HG02623 (cell line): ENCODE measurements at regions not wholly inside any gene's neighbourhood (a gene's known extent, or its start where the extent isn't known, plus 50 kb on each side); places are given as distances from the start of the nearest gene placed in this dataset.
"Not testable (repeated sequence)": the region's sequence is repeated elsewhere in the genome, so short reads cannot be mapped to it uniquely, and the experiment has no call there.

ENCODE experiments used
- ATAC-seq: cut with Tn5 transposase; IDR thresholded peaks from one replicate; pipeline ENCODE4 v1.9.1; 2021; ENCODE audit warnings: moderate library complexity; ENCODE audit not compliant: unreplicated experiment

DNA sequence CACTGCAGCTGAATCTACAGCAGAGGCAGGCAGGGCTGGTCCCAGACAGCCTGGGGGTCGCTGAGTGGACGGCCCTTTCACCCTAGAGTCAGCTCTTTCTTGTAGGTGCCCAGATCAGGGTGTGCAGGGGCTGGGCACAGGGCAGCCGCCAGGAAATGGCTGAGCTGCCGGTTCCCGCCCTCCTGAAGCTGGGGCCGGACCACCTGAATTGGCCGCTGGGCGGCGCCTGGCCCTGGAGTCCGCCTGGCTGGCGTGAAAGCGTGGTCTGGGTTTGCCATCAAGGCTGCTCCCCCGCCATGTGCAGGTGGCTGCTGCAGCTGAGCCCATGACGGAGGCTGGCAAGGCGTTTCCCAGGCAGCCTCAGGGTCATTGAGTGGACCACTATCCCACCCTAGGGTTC lies 85.7 kb downstream of the POTEM start:
- not testable (repeated sequence) for ATAC-seq

GRCh38 chr14:19053426-19054050 lies 86.3 kb downstream of the POTEM start:
- not testable (repeated sequence) for ATAC-seq

- not testable (repeated sequence) for ATAC-seq
These were observed 87.0 kb downstream of the POTEM start for GRCh38 chr14:19054108-19054721.

DNA sequence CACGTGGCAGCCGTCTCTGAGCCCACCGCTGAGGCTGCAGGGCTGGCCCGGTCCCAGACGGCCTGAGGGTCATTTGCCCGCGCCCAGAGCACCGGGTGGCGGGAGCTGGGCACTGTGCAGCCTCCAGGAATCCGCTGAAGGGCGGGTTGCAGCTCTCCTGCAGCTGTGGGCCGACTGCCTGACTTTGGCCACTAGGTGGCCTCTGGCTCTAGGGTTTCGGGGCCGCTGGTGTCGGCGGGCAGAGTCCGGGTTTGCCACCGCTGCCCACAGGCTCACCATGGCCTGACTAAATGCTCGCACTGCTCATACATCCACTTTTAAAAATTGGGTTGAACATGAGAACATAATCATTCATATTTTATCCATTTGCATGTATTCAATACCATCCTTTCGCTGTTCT lies 87.7 kb downstream of the POTEM start:
- not testable (repeated sequence) for ATAC-seq

GRCh38 chr14:19059066-19059465 lies 91.8 kb downstream of the POTEM start:
- ATAC-seq = not testable (repeated sequence)

DNA sequence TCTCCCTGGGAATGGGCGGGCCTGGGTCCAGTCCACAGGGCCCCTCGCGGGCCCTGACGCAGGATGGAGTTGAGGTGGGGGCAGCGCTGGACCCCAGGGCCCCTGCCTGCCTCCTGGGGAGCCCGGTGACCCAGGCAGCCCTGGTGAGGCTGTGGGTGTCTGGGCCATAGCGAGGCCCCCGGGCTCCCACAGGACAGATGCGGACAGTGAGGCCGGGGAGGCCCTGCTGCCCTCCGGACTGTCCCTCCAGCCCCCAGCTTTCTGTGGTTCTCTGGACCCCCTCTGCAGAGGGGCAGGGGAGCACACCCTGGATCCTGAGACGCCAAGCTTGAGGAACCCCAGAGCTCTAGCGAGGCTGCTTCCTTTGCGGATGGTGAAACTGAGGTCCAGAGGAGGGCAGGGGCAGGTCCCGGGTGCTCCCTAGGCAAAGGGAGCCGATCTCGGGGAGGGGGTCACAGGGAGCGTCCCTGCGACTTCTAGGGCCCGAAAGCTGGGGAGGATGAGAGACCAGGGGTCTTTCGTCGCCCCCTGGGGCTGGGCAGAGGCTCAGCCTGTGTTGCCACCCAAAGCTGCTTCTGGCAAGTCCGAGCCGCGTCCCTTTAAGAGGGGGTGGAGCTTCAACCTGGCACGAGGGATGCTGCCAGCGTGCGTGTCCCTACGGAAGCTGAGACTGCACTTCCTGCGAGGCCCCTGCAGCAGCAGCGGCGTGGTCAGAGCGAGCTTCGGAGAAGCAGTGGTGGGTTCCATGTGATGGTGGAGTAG lies 94.6 kb downstream of the POTEM start:
- not testable (repeated sequence) for ATAC-seq

GRCh38 chr14:19068957-19069356 lies 101.7 kb downstream of the POTEM start:
- ATAC-seq = not testable (repeated sequence)

DNA sequence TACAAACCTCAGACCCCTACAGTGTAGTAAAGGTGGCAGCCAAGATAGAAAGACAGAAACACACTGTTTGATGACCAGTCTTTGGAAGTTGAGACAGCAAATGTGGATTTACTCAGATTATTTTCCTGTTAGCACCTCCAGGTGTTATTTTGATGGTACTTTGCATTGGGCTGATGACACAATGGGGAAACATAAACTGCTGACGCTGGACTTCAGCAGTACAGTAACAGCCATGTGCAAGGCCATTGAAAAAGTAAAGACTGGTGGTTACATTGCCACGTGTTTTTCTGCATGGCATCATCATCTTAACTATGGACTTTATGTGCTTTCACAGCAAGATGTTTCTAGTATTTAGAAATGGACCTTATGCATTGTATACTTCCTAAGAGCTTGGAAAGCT lies 105.3 kb downstream of the POTEM start:
- ATAC-seq = not testable (repeated sequence)

GRCh38 chr14:19088632-19089031 lies 121.4 kb downstream of the POTEM start:
- not testable (repeated sequence) for ATAC-seq

GRCh38 chr14:19093227-19093626 lies 126.0 kb downstream of the POTEM start:
- ATAC-seq = not testable (repeated sequence)

- ATAC-seq = not testable (repeated sequence)
These were observed 127.5 kb downstream of the POTEM start for GRCh38 chr14:19094731-19095130.

- not testable (repeated sequence) for ATAC-seq
These were observed 127.9 kb downstream of the POTEM start for GRCh38 chr14:19095167-19095566.

GRCh38 chr14:19096467-19096866 lies 129.2 kb downstream of the POTEM start:
- ATAC-seq = not testable (repeated sequence)

- not testable (repeated sequence) for ATAC-seq
These were observed 129.6 kb downstream of the POTEM start for GRCh38 chr14:19096876-19097275.

- not testable (repeated sequence) for ATAC-seq
These were observed 130.1 kb downstream of the POTEM start for GRCh38 chr14:19097306-19097705.

DNA sequence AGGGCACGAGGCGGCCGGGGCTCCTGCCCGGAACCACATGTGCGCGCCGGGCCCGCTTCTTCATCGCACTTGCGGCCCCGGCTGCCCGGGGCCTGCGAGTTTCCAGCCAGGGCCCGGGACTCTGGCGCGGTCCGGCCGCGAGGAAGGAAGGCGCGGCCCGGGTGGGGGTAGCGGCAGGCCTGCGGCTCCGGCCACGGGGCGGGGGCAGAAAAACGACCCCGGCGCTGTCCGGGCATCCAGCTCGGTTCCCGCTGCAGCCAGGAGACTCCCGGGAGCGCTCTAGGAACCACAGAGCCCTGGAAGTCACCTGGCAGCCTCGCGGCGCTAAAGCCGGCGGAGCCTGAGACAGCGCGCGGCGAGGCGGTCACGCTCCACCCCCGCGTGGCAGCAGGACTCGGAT lies 130.5 kb downstream of the POTEM start:
- not testable (repeated sequence) for ATAC-seq

DNA sequence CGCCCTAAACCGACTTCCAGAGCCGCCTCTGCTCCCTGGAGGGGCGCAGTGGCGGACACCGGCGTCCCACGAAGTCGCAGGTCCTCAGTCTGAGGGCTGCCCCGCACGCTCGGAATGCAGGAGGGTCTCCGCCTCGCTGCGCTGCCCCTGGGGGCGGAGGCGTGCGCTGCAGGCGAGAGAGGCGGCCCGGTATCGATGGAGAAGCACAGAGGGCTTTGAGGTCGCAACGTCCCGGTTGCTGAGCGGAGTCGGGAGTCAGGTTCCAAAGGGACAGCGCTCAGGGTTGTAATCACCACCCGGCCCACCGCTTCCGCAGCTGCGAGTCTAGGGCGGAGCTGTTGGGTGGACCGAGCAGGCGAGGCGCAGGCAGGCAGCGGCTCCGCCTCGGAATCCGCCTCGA lies 131.0 kb downstream of the POTEM start:
- ATAC-seq = not testable (repeated sequence)

- not testable (repeated sequence) for ATAC-seq
These were observed 131.5 kb downstream of the POTEM start for GRCh38 chr14:19098732-19099131.

GRCh38 chr14:19099336-19099735 lies 132.1 kb downstream of the POTEM start:
- ATAC-seq = not testable (repeated sequence)

DNA sequence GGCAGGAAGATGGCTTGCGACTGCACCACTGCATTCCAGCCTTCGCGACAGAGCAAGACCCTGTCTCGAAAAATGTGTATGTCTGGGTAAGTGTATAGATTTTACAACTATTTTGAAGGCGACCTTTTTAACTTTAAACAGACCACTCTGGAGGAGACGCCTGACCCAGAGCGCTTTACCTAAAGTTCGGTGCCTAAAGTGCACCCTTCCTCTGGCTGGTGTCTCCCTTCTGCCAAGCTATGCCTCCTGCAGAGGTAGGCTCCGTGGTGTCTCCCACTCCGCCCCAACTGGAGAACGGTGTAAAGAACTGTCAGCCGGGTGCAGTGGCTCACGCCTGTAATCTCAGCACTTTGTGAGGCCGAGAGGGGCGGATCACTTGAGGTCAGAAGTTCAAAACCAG lies 132.7 kb downstream of the POTEM start:
- not testable (repeated sequence) for ATAC-seq

DNA sequence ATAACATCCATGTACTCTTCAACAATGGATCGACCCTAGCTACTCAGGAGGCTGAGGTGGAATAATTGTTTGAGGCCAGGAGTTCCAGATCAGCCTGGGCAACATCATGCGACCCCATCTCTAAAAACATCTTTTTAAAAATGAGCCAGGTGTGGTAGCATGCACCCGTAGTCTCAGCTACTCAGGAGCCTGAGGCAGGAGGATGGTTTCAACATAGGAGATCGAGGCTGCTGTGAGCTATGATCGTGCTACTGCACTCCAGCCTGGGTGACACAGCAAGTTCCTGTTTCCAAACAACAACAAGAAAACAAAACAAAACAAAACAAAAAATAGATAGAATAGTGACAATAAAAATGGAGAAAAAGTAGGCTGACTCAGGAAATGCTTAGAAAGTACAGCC lies 138.3 kb downstream of the POTEM start:
- not testable (repeated sequence) for ATAC-seq

DNA sequence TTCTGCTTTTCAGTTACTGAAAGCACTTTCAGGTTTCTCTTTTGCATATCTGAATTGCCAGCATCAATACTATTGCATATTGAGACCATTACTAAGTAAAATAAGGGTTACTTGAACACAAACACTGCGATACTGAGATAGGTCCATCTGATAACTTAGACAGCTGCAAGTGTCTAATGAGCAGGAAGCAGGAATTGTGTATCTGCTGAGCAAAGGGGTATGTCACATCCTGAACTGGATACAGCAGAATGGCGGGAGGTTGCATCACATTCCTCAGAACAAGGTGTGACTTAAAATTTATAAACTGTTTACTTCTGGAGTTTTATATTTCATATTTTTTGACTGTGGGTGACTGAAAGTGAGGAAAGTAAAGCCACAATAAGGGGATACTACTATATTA lies 142.7 kb downstream of the POTEM start:
- ATAC-seq = not testable (repeated sequence)
